GM23338 (cell line): ENCODE measurements at regions not wholly inside any gene's neighbourhood (a gene's known extent, or its start where the extent isn't known, plus 50 kb on each side); places are given as distances from the start of the nearest gene placed in this dataset.

Experiments used
- CREB1 ChIP-seq: fragments of 250-450 bp; sonication (Bioruptor Pico); IDR thresholded peaks from 2 replicates; pipeline ENCODE4 v1.5.0; 2020; ENCODE audit warnings: low read depth, mild to moderate bottlenecking, moderate library complexity
- CTCF ChIP-seq, 2 experiments: fragments of 200-600 bp in 1 of 2; sonication (generic) in 1 of 2; conservative IDR thresholded peaks; 2 replicates each; pipeline versions ENCODE4 v1.5.1 to v1.6.1; 2016 to 2017; ENCODE audit warnings: antibody characterized with exemption in 2 of 2, low read depth in 2 of 2, mild to moderate bottlenecking in 2 of 2, moderate library complexity in 1 of 2
- EZH2 ChIP-seq: fragments of 200-600 bp; sonication (generic); IDR thresholded peaks from one replicate; pipeline ENCODE4 v1.8.0; 2017; ENCODE audit warnings: antibody characterized with exemption, mild to moderate bottlenecking, low read depth; ENCODE audit not compliant: unreplicated experiment
- EZH2phosphoT487 ChIP-seq: fragments of 200-600 bp; sonication (generic); IDR thresholded peaks from one replicate; pipeline ENCODE4 v1.8.1; 2018; ENCODE audit warnings: antibody characterized with exemption; ENCODE audit not compliant: unreplicated experiment
- POLR2AphosphoS5 ChIP-seq: IDR thresholded peaks from 2 replicates; pipeline ENCODE4 v1.6.1; 2016; ENCODE audit warnings: antibody characterized with exemption, low read depth
- REST ChIP-seq: IDR thresholded peaks from one replicate; pipeline ENCODE4 v1.6.1; 2018; ENCODE audit warnings: antibody characterized with exemption; ENCODE audit not compliant: unreplicated experiment

GRCh38 chr3:194262925-194263305 is 88.2 kb downstream of the CPN2 start:
- TF ChIP-seq REST = no peak
- no peak for TF ChIP-seq EZH2
- TF ChIP-seq CTCF (conservative IDR thresholded peaks at IDR 0.05; ENCODE audit: low read depth in 2 of 2) = no peak
- TF ChIP-seq EZH2phosphoT487 = no peak
- no peak for TF ChIP-seq POLR2AphosphoS5
- no peak for TF ChIP-seq CREB1 (CRISPR knock-in tag)
